Stomach (tissue), 4 donors: ENCODE measurements at regions not wholly inside any gene's neighbourhood (a gene's known extent, or its start where the extent isn't known, plus 50 kb on each side); places are given as distances from the start of the nearest gene placed in this dataset.
"Not testable (repeated sequence)": the region's sequence is repeated elsewhere in the genome, so short reads cannot be mapped to it uniquely, and the experiment has no call there.

Experiments used
- EP300 ChIP-seq: sonication (generic); formaldehyde crosslinking; IDR thresholded peaks from one replicate; pipeline ENCODE4 v1.6.1; 2017; ENCODE audit warnings: antibody characterized with exemption
- POLR2A ChIP-seq, 4 donors: fragments of 450-650 bp; IDR thresholded peaks; one replicate each; pipeline ENCODE4 v1.6.1; 2016; ENCODE audit warnings: antibody characterized with exemption in 4 of 4, control low read depth in 2 of 4, mild to moderate bottlenecking in 1 of 4, moderate library complexity in 1 of 4
- POLR2AphosphoS5 ChIP-seq, 3 donors: sonication (generic); formaldehyde crosslinking; IDR thresholded peaks; one replicate each; pipeline ENCODE4 v1.6.1; 2016; ENCODE audit warnings: antibody characterized with exemption in 3 of 3
- TF ChIP-seq, protein P1 (sequence below), 7 experiments: fragments of 450-650 bp in 4 of 7; fragments of 200-600 bp in 3 of 7; sonication (generic) in 3 of 7; IDR thresholded peaks; one replicate each; pipeline ENCODE4 v1.5.1; 2016 to 2019; ENCODE audit warnings: antibody characterized with exemption in 7 of 7, control low read depth in 2 of 7, mild to moderate bottlenecking in 1 of 7

DNA sequence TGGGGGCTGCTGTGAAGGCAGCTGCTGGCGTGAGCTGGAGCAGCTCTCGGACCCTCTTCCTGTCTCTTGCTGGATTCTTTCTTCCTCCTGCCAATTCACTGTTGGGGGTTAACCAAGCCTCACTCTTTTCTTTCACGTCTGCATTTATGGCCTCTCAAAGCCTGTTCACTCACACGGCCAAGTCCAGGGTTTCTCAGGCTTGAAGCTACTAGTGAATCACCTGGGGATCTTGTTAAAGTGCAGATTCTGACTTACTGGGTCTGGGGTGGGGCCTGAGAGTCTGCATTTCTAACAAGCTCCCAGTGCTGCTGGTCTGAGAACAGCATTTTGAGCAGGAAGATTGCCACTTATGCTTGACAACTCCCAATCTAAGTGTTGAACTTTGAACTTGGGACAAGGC is 3072.2 kb downstream of the RPIA start:
- TF ChIP-seq, protein P1, sequence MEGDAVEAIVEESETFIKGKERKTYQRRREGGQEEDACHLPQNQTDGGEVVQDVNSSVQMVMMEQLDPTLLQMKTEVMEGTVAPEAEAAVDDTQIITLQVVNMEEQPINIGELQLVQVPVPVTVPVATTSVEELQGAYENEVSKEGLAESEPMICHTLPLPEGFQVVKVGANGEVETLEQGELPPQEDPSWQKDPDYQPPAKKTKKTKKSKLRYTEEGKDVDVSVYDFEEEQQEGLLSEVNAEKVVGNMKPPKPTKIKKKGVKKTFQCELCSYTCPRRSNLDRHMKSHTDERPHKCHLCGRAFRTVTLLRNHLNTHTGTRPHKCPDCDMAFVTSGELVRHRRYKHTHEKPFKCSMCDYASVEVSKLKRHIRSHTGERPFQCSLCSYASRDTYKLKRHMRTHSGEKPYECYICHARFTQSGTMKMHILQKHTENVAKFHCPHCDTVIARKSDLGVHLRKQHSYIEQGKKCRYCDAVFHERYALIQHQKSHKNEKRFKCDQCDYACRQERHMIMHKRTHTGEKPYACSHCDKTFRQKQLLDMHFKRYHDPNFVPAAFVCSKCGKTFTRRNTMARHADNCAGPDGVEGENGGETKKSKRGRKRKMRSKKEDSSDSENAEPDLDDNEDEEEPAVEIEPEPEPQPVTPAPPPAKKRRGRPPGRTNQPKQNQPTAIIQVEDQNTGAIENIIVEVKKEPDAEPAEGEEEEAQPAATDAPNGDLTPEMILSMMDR (IDR thresholded peaks at IDR 0.05) = not testable (repeated sequence)
- TF ChIP-seq EP300; POLR2A (IDR thresholded peaks at IDR 0.05); POLR2AphosphoS5 (IDR thresholded peaks at IDR 0.05): not testable (repeated sequence)
